OCI-LY7 (cell line): ENCODE measurements at regions not wholly inside any gene's neighbourhood (a gene's known extent, or its start where the extent isn't known, plus 50 kb on each side); places are given as distances from the start of the nearest gene placed in this dataset.

Source experiments
- BruUV-seq: library from RNA; stranded (reverse); fragments of 400-500 nt; replicated peaks from 2 replicates; lab custom pipeline; 2021; lab: Mats Ljungman, UMichigan
- CTCF ChIA-PET: fragments of 300-600 bp; sonication (Branson Sonifier 250); formaldehyde crosslinking; loops from one replicate; lab custom pipeline; 2022; ENCODE audit warnings: antibody characterized with exemption; ENCODE audit not compliant: unreplicated experiment; lab: Charles Lee
- POLR2A ChIA-PET: fragments of 300-600 bp; sonication (Branson Sonifier 250); formaldehyde crosslinking; loops from one replicate; lab custom pipeline; 2022; ENCODE audit warnings: antibody characterized with exemption; lab: Charles Lee
- DNase-seq: peaks from one replicate; pipeline ENCODE4 v3.0.0-alpha.2; 2015; ENCODE audit warnings: low spot score
- H2AFZ ChIP-seq: fragments of 200-600 bp; sonication (generic), shearing (Covaris generic); 2 replicates; pipeline ENCODE4 v1.6.1; 2014; ENCODE audit warnings: mild to moderate bottlenecking, antibody characterized with exemption, low read length, moderate library complexity
- H3K27ac ChIP-seq: fragments of 200-600 bp; sonication (generic); 2 replicates; pipeline ENCODE4 v1.5.1; 2014; ENCODE audit warnings: mixed run types, low read depth, mild to moderate bottlenecking, moderate library complexity, low read length, inconsistent platforms; ENCODE audit not compliant: poor library complexity, severe bottlenecking
- H3K36me3 ChIP-seq: fragments of 200-600 bp; sonication (generic); 2 replicates; pipeline ENCODE4 v1.6.1; 2014; ENCODE audit warnings: mild to moderate bottlenecking, antibody characterized with exemption, low read length, moderate library complexity, mixed read lengths; ENCODE audit not compliant: insufficient read depth
- H3K4me1 ChIP-seq: fragments of 200-600 bp; sonication (generic); 2 replicates; pipeline ENCODE4 v1.5.1; 2014; ENCODE audit warnings: mild to moderate bottlenecking, low read length; ENCODE audit not compliant: insufficient read depth, poor library complexity, severe bottlenecking
- H3K4me2 ChIP-seq: fragments of 200-600 bp; sonication (generic); 2 replicates; pipeline ENCODE4 v1.6.1; 2014; ENCODE audit warnings: mild to moderate bottlenecking, low read length
- H3K4me3 ChIP-seq: fragments of 200-600 bp; sonication (generic); 2 replicates; pipeline ENCODE4 v1.5.1; 2014; ENCODE audit warnings: mild to moderate bottlenecking, low read depth, low read length; ENCODE audit not compliant: poor library complexity, severe bottlenecking
- H3K79me2 ChIP-seq: fragments of 200-600 bp; sonication (generic); 2 replicates; pipeline ENCODE4 v1.6.1; 2016; ENCODE audit warnings: low read depth, mild to moderate bottlenecking, low read length, moderate library complexity, mixed read lengths; ENCODE audit not compliant: insufficient read depth
- H3K9me2 ChIP-seq: fragments of 200-600 bp; sonication (generic); 2 replicates; pipeline ENCODE4 v1.6.1; 2016; ENCODE audit warnings: mild to moderate bottlenecking, low read length, mixed read lengths; ENCODE audit not compliant: insufficient read depth
- H3K9me3 ChIP-seq: fragments of 200-600 bp; sonication (generic); 2 replicates; pipeline ENCODE4 v1.6.1; 2014; ENCODE audit warnings: mild to moderate bottlenecking, mixed run types, low read length, mixed read lengths
- H4K20me1 ChIP-seq: fragments of 200-600 bp; sonication (generic); 2 replicates; pipeline ENCODE4 v1.6.1; 2014; ENCODE audit warnings: mild to moderate bottlenecking, antibody characterized with exemption, low read length, moderate library complexity, mixed read lengths; ENCODE audit not compliant: insufficient read depth
- CTCF ChIP-seq: fragments of 200-600 bp; sonication (generic); conservative IDR thresholded peaks from 2 replicates; pipeline ENCODE4 v1.5.1; 2014; ENCODE audit warnings: mild to moderate bottlenecking, antibody characterized with exemption, low read length, moderate library complexity, mixed read lengths
- EZH2phosphoT487 ChIP-seq: fragments of 200-600 bp; sonication (generic); IDR thresholded peaks from 2 replicates; pipeline ENCODE4 v1.6.1; 2018; ENCODE audit warnings: low read depth, borderline replicate concordance, mild to moderate bottlenecking, mixed run types, antibody characterized with exemption, low read length, moderate library complexity, mixed read lengths
- intact Hi-C: fragments of 100-400 bp; cut with micrococcal nuclease; formaldehyde crosslinking; loops from one replicate; pipeline ENCODE4 v1.10.0; 2022; ENCODE audit not compliant: unreplicated experiment

GRCh38 chr14:62251237-62251636 is 489.0 kb downstream of the SNAPC1 start:
- no peaks in the 10 kb centered on the region for H3K4me1 ChIP-seq
- DNase-seq: no peak
- BruUV-seq: no TSS peak

GRCh38 chr14:62253171-62253570 is 491.0 kb downstream of the SNAPC1 start:
- Histone ChIP-seq H3K4me3 (no peak overlapping the region), H3K79me2 (no peaks in the 10 kb centered on the region), H2AFZ (no peak overlapping the region), H3K27ac (no peak overlapping the region), H3K9me3 (no peaks in the 10 kb centered on the region), H3K4me1 (no peaks in the 10 kb centered on the region), H3K36me3 (no peaks in the 10 kb centered on the region), H3K4me2 (no peak overlapping the region), H3K9me2 (no peaks in the 10 kb centered on the region), H4K20me1 (no peaks in the 10 kb centered on the region)
- ChIA-PET CTCF (no interaction called here), POLR2A (no interaction called here)
- TF ChIP-seq CTCF (no peak), EZH2phosphoT487 (no peak)
- DNase-seq: no peak
- no TSS peak for BruUV-seq
- intact Hi-C loops: no loop called here

More at GRCh38 chr14:62251237-62251636, 489.0 kb downstream of the SNAPC1 start:
- CTCF ChIA-PET: no interaction called here
- no peaks in the 10 kb centered on the region for H3K36me3 ChIP-seq
- H2AFZ ChIP-seq: no peak overlapping the region
- intact Hi-C loops: no loop called here
- H4K20me1 ChIP-seq: no peaks in the 10 kb centered on the region
- no peak overlapping the region for H3K27ac ChIP-seq
- H3K9me2 ChIP-seq: no peaks in the 10 kb centered on the region
- no peaks in the 10 kb centered on the region for H3K9me3 ChIP-seq
- no peaks in the 10 kb centered on the region for H3K79me2 ChIP-seq
- no peak overlapping the region for H3K4me2 ChIP-seq
- TF ChIP-seq EZH2phosphoT487 (no peak), CTCF (no peak)
- no peak overlapping the region for H3K4me3 ChIP-seq
- POLR2A ChIA-PET: interaction anchor here (1.2 kb wide), 1 partner anchor 31 kb away, joined by 4 read pairs; no protein-coding TSS in a partner anchor

- no TSS peak for BruUV-seq
- no peak for DNase-seq
- CTCF ChIA-PET: no interaction called here
These were observed 491.7 kb downstream of the SNAPC1 start for GRCh38 chr14:62253911-62254310.

More at GRCh38 chr14:62253911-62254310, 491.7 kb downstream of the SNAPC1 start:
- no peaks in the 10 kb centered on the region for H3K79me2 ChIP-seq
- no peaks in the 10 kb centered on the region for H3K36me3 ChIP-seq
- TF ChIP-seq CTCF (no peak), EZH2phosphoT487 (no peak)
- H4K20me1 ChIP-seq: no peaks in the 10 kb centered on the region
- no peaks in the 10 kb centered on the region for H3K9me2 ChIP-seq
- no peaks in the 10 kb centered on the region for H3K4me1 ChIP-seq
- POLR2A ChIA-PET: no interaction called here
- H3K9me3 ChIP-seq: no peaks in the 10 kb centered on the region
- no peak overlapping the region for H3K27ac ChIP-seq
- no peak overlapping the region for H3K4me3 ChIP-seq
- H2AFZ ChIP-seq: no peak overlapping the region
- H3K4me2 ChIP-seq: no peak overlapping the region
- intact Hi-C loops: no loop called here
